ENCODE measurements at regions not wholly inside any gene's neighbourhood (a gene's known extent, or its start where the extent isn't known, plus 50 kb on each side); places are given as distances from the start of the nearest gene placed in this dataset.
A peak's percentile ranks its signal among the peaks of the same experiment; 100 is the strongest.

DNA sequence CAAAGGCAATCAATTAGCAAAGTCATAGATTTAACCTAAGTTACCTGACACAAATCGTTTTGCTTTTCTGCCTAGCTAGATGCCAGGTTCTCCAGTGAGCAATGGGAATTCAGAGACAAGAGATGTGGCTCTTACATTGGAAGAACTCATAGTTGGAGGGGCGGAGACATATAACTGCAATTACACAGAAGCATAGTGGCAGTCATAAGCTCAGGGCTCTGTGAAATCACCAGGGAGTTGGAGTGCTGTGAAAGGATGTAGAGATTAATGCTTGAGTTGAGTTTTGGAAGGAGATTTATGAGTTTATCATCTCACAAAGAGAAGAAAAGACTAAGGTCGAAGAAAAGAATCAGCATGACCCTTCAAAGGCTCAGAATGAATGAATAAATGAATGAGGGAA lies 457.2 kb upstream of the TRIB2 start:
- no peaks in the 10 kb centered on the region for H3K9me3 ChIP-seq
- no peak for ATAC-seq
- TF ChIP-seq, protein P1, sequence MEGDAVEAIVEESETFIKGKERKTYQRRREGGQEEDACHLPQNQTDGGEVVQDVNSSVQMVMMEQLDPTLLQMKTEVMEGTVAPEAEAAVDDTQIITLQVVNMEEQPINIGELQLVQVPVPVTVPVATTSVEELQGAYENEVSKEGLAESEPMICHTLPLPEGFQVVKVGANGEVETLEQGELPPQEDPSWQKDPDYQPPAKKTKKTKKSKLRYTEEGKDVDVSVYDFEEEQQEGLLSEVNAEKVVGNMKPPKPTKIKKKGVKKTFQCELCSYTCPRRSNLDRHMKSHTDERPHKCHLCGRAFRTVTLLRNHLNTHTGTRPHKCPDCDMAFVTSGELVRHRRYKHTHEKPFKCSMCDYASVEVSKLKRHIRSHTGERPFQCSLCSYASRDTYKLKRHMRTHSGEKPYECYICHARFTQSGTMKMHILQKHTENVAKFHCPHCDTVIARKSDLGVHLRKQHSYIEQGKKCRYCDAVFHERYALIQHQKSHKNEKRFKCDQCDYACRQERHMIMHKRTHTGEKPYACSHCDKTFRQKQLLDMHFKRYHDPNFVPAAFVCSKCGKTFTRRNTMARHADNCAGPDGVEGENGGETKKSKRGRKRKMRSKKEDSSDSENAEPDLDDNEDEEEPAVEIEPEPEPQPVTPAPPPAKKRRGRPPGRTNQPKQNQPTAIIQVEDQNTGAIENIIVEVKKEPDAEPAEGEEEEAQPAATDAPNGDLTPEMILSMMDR (IDR thresholded peaks at IDR 0.05), result no peak
- no peak overlapping the region for H3K4me3 ChIP-seq
- DNase-seq, result no peak
- H3K27ac ChIP-seq, result no peak overlapping the region
- no peaks in the 10 kb centered on the region for H3K4me1 ChIP-seq
- intact Hi-C loops (cut with DNase I), result no loop called here
- H3K36me3 ChIP-seq, result no peaks in the 10 kb centered on the region
- no peaks in the 10 kb centered on the region for H3K27me3 ChIP-seq

DNA sequence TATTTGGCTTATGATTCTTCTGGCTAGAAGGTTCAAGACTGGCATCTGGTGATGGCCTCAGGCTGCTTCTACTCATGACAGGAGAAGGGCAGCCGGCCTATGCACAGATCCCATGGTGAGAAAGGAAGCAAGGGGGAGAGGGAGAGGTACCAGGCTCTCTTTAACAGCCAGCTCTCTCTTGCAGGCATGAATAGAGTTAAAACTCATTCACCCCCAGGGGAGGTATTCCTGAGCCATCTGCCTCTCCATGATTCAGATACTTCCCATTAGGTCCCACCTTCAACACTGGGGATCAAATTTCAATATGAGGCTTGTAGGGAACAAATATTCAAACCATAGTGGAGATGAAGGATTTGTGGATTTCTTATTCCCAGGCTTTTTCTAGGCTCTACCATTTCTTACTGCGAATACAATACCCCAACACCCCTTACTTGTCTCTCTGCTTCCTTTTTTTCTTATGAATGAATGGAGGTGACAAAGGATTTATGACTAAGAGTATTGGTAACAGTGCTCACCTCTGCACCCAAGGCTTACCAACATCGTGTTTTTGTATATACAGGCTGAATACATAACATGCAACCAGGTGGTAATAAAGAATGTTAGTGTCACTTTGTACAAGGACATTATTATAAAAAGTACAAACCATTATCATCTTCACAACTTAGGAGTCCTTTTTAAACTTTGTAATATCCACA lies 454.6 kb upstream of the TRIB2 start:
- no peaks in the 10 kb centered on the region for H3K9me3 ChIP-seq
- ATAC-seq (no peak), DNase-seq (no peak)
- H3K27ac ChIP-seq, result no peak overlapping the region
- TF ChIP-seq, protein P1 (IDR thresholded peaks at IDR 0.05), result no peak
- no peak overlapping the region for H3K4me3 ChIP-seq
- H3K36me3 ChIP-seq, result no peaks in the 10 kb centered on the region
- H3K27me3 ChIP-seq, result no peaks in the 10 kb centered on the region
- intact Hi-C loops (cut with DNase I), result no loop called here
- no peaks in the 10 kb centered on the region for H3K4me1 ChIP-seq

DNA sequence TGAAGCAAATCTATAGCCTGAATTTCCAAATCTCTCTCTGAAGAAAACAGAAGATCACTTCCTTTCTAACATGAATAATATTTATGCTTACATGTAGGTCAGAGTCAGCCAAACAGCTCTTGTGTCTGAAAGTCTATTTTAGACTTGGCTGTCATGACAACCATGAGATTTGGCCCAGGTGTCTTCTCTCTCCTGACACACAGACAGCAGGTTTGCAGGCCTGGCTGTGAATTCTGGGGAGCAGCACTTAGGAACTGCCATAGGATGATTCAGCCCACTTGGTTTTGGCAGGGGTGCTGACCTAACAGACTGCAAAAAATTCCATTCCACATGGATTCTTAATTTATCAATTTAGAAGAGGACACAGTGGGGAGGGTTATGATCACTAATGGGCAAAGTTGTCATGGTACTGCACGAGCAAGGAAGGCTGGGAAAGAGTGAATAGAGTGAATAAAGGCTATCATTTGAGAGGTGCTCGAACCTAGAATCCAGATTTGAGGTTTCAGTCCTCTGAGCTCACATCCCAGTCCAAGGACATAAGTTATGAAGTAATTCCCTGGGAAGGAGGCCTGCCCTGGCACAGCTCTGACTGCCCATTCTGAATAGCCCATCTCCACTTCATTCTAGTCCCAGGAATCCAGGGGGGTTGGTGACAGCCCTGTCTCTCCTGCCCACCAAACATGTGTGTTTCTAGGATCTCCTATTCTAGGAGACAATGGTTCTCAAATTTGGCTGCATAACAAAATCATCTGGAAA lies 453.9 kb upstream of the TRIB2 start:
- intact Hi-C loops (cut with DNase I), result no loop called here
- Histone ChIP-seq H3K36me3 (no peaks in the 10 kb centered on the region), H3K27me3 (no peaks in the 10 kb centered on the region), H3K9me3 (no peaks in the 10 kb centered on the region), H3K4me3 (no peak overlapping the region), H3K27ac (no peak overlapping the region), H3K4me1 (no peaks in the 10 kb centered on the region)
- peak in 2 of 4 donors; percentile 8 to 32 for DNase-seq
- ATAC-seq, result no peak
- TF ChIP-seq, protein P1 (IDR thresholded peaks at IDR 0.05), result no peak

DNA sequence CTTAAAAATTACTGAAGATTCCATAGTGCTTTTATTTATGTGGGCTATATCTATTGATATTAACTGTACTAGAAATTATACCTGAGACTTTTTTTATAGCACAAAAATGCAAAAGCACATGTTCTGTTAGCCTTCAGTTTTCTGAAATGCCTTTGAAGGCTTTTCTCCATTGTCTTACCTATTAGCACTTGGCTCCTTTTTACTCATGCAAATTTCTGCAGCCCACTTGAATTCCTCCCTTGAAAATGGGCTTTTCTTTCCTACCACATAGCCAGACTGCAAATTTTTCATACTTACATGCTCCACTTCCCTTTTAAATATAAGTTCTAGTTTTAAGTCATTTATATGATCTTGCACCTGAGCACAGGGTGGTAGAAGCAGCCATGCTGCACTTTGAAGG lies 453.0 kb upstream of the TRIB2 start:
- Histone ChIP-seq H3K27me3 (no peaks in the 10 kb centered on the region), H3K4me3 (no peak overlapping the region), H3K9me3 (no peaks in the 10 kb centered on the region), H3K4me1 (no peaks in the 10 kb centered on the region), H3K36me3 (no peaks in the 10 kb centered on the region), H3K27ac (no peak overlapping the region)
- TF ChIP-seq, protein P1 (IDR thresholded peaks at IDR 0.05), result no peak
- intact Hi-C loops (cut with DNase I), result no loop called here
- no peak for ATAC-seq
- DNase-seq, result no peak

DNA sequence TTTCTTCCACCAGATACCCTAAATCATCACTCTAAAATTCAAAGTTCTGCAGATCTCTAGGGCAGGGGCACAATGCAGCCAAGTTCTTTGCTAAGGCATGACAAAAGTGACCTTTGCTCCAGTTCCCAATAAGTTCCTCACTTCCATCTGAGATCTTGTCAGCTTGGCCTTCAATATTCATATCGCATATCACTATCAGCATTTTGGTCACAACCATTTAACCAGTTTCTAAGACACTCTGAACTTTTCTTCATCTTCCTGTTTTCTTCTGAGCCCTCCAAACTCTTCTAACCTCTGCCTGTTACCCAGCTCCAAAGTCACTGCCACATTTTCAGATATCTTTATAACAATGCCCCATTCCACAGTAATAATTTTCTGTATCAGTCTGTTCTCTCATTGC lies 452.6 kb upstream of the TRIB2 start:
- intact Hi-C loops (cut with DNase I), result no loop called here
- Histone ChIP-seq H3K27me3 (no peaks in the 10 kb centered on the region), H3K27ac (no peak overlapping the region), H3K4me3 (no peak overlapping the region), H3K36me3 (no peaks in the 10 kb centered on the region), H3K9me3 (no peaks in the 10 kb centered on the region), H3K4me1 (no peaks in the 10 kb centered on the region)
- TF ChIP-seq, protein P1 (IDR thresholded peaks at IDR 0.05), result no peak
- ATAC-seq (no peak), DNase-seq (no peak)

All from left lung (tissue), 4 donors.